ENCODE measurements at regions not wholly inside any gene's neighbourhood (a gene's known extent, or its start where the extent isn't known, plus 50 kb on each side); places are given as distances from the start of the nearest gene placed in this dataset.

GRCh38 chr9:20048985-20049384, 260.1 kb upstream of the SLC24A2 start:
- TF ChIP-seq CTCF (IDR thresholded peaks at IDR 0.05; ENCODE audit: extremely low read depth in 1 of 2, insufficient read depth in 1 of 2, low read depth in 1 of 2, low read length in 2 of 2): no peak
- no peak for TF ChIP-seq POLR2A (IDR thresholded peaks at IDR 0.05; ENCODE audit: low read depth, low read length)
- TF ChIP-seq MAX (IDR thresholded peaks at IDR 0.05; ENCODE audit: insufficient read depth, insufficient read length): no peak
- no peak for TF ChIP-seq EZH2 (IDR thresholded peaks at IDR 0.05; ENCODE audit: borderline replicate concordance, low read depth, low read length, severe bottlenecking)
- TF ChIP-seq GATA2 (IDR thresholded peaks at IDR 0.05; ENCODE audit: insufficient read depth, insufficient read length, low read depth, low read length): no peak
- TF ChIP-seq POLR2AphosphoS5 (IDR thresholded peaks at IDR 0.05; ENCODE audit: insufficient read depth, low read depth, low read length): no peak
- TF ChIP-seq JUN (IDR thresholded peaks at IDR 0.05; ENCODE audit: borderline replicate concordance, insufficient read depth, insufficient read length, low read depth): no peak
- no peak for TF ChIP-seq MYC (IDR thresholded peaks at IDR 0.05; ENCODE audit: low read depth, low read length)

Data from endothelial cell of umbilical vein (primary cell).